ENCODE measurements at regions not wholly inside any gene's neighbourhood (a gene's known extent, or its start where the extent isn't known, plus 50 kb on each side); places are given as distances from the start of the nearest gene placed in this dataset.

GRCh38 chr3:177482048-177482691, 284.9 kb upstream of the TBL1XR1 start:
- no peak for TF ChIP-seq POLR2AphosphoS5 (IDR thresholded peaks at IDR 0.05; ENCODE audit: borderline replicate concordance, low read depth, low read length)
- TF ChIP-seq EZH2 (IDR thresholded peaks at IDR 0.05), result no peak
- no peak for TF ChIP-seq FOXP2 (optimal IDR thresholded peaks at IDR 0.05; ENCODE audit: control extremely low read depth, extremely low read length, insufficient read depth)

Data from SK-N-MC (cell line).